ENCODE measurements at regions not wholly inside any gene's neighbourhood (a gene's known extent, or its start where the extent isn't known, plus 50 kb on each side); places are given as distances from the start of the nearest gene placed in this dataset.

- no peak overlapping the region for H3K4me3 ChIP-seq (ENCODE audit: low read length)
- no peak overlapping the region for H3K27ac ChIP-seq (ENCODE audit: low read length)
- no peaks in the 10 kb centered on the region for H3K9me2 ChIP-seq (replicated peaks; ENCODE audit: insufficient read depth, low read length)
- TF ChIP-seq EZH2 (optimal IDR thresholded peaks at IDR 0.05; ENCODE audit: low read depth, low read length): no peak
- TF ChIP-seq CTCF (IDR thresholded peaks at IDR 0.05; ENCODE audit: low read length): no peak
- no peaks in the 10 kb centered on the region for H3K79me2 ChIP-seq (ENCODE audit: low read length)
- no peak overlapping the region for H2AFZ ChIP-seq (ENCODE audit: low read length)
- no peaks in the 10 kb centered on the region for H3F3A ChIP-seq (ENCODE audit: insufficient read depth, low read length)
- no peak for DNase-seq
- no peaks in the 10 kb centered on the region for H3K36me3 ChIP-seq (replicated peaks; ENCODE audit: insufficient read depth, low read length)
- H3K9me3 ChIP-seq (replicated peaks; ENCODE audit: insufficient read depth, low read length): no peaks in the 10 kb centered on the region
- H3K27me3 ChIP-seq (replicated peaks; ENCODE audit: insufficient read depth, low read length): no peaks in the 10 kb centered on the region
- no peaks in the 10 kb centered on the region for H4K20me1 ChIP-seq (ENCODE audit: insufficient read depth, low read length)
- H3K4me1 ChIP-seq (ENCODE audit: low read length): 0 out of 2 replicates have a peak, but pooled peaks cover 4% of the 10 kb centered on the region
- no peak overlapping the region for H3K9ac ChIP-seq (ENCODE audit: low read length)
- no peak overlapping the region for H3K4me2 ChIP-seq (ENCODE audit: low read depth, low read length)
Measured at GRCh38 chr6:93021235-93021915, 398.0 kb downstream of the EPHA7 start.

- Histone ChIP-seq H3K79me2 (ENCODE audit: low read length) (no peaks in the 10 kb centered on the region), H3K4me3 (ENCODE audit: low read length) (no peak overlapping the region), H4K20me1 (ENCODE audit: insufficient read depth, low read length) (no peaks in the 10 kb centered on the region), H3K27ac (ENCODE audit: low read length) (no peak overlapping the region), H2AFZ (ENCODE audit: low read length) (no peak overlapping the region), H3K27me3 (replicated peaks; ENCODE audit: insufficient read depth, low read length) (no peaks in the 10 kb centered on the region), H3K4me1 (ENCODE audit: low read length) (0 out of 2 replicates have a peak, but pooled peaks cover 4% of the 10 kb centered on the region), H3K36me3 (replicated peaks; ENCODE audit: insufficient read depth, low read length) (no peaks in the 10 kb centered on the region), H3K4me2 (ENCODE audit: low read depth, low read length) (no peak overlapping the region), H3K9ac (ENCODE audit: low read length) (no peak overlapping the region), H3K9me3 (replicated peaks; ENCODE audit: insufficient read depth, low read length) (no peaks in the 10 kb centered on the region), H3F3A (ENCODE audit: insufficient read depth, low read length) (no peaks in the 10 kb centered on the region), H3K9me2 (replicated peaks; ENCODE audit: insufficient read depth, low read length) (no peaks in the 10 kb centered on the region)
- no peak for DNase-seq
- TF ChIP-seq EZH2 (optimal IDR thresholded peaks at IDR 0.05; ENCODE audit: low read depth, low read length) (no peak), EZH2phosphoT487 (IDR thresholded peaks at IDR 0.05; ENCODE audit: low read length) (no peak), CTCF (IDR thresholded peaks at IDR 0.05; ENCODE audit: low read length) (no peak)
Measured at GRCh38 chr6:93017626-93018025, 401.7 kb downstream of the EPHA7 start.

GRCh38 chr6:93017213-93017612, 402.1 kb downstream of the EPHA7 start:
- Histone ChIP-seq H3K4me1 (ENCODE audit: low read length) (0 out of 2 replicates have a peak, but pooled peaks cover 4% of the 10 kb centered on the region), H4K20me1 (ENCODE audit: insufficient read depth, low read length) (no peaks in the 10 kb centered on the region), H3K36me3 (replicated peaks; ENCODE audit: insufficient read depth, low read length) (no peaks in the 10 kb centered on the region), H3K4me3 (ENCODE audit: low read length) (no peak overlapping the region), H3K79me2 (ENCODE audit: low read length) (no peaks in the 10 kb centered on the region), H3K4me2 (ENCODE audit: low read depth, low read length) (no peak overlapping the region), H3F3A (ENCODE audit: insufficient read depth, low read length) (no peaks in the 10 kb centered on the region), H3K27me3 (replicated peaks; ENCODE audit: insufficient read depth, low read length) (no peaks in the 10 kb centered on the region), H3K27ac (ENCODE audit: low read length) (no peak overlapping the region), H3K9ac (ENCODE audit: low read length) (no peak overlapping the region), H2AFZ (ENCODE audit: low read length) (no peak overlapping the region), H3K9me2 (replicated peaks; ENCODE audit: insufficient read depth, low read length) (no peaks in the 10 kb centered on the region), H3K9me3 (replicated peaks; ENCODE audit: insufficient read depth, low read length) (no peaks in the 10 kb centered on the region)
- peak; percentile 32 for TF ChIP-seq CTCF (IDR thresholded peaks at IDR 0.05; ENCODE audit: low read length)
- no peak for TF ChIP-seq EZH2phosphoT487 (IDR thresholded peaks at IDR 0.05; ENCODE audit: low read length)
- no peak for TF ChIP-seq EZH2 (optimal IDR thresholded peaks at IDR 0.05; ENCODE audit: low read depth, low read length)
- DNase-seq: peak; percentile 30

All from MM.1S (cell line).